Heart left ventricle (tissue), 13 donors: ENCODE measurements at regions not wholly inside any gene's neighbourhood (a gene's known extent, or its start where the extent isn't known, plus 50 kb on each side); places are given as distances from the start of the nearest gene placed in this dataset.

Experiments
- POLR2A ChIP-seq, 2 donors: fragments of 450-650 bp; IDR thresholded peaks; one replicate each; pipeline ENCODE4 v1.6.1; 2017; ENCODE audit warnings: antibody characterized with exemption in 2 of 2, mild to moderate bottlenecking in 2 of 2, moderate library complexity in 2 of 2
- TF ChIP-seq, protein P1 (sequence below), 12 donors: fragments of 200-600 bp; sonication (generic) in 4 of 12; IDR thresholded peaks; one replicate each; pipeline versions ENCODE4 v1.5.0 to v1.8.0; 2018 to 2022; ENCODE audit warnings: antibody characterized with exemption in 12 of 12, mild to moderate bottlenecking in 5 of 12
- donor health status: ischemic (EF 13 %, LVEDD 7.1; RV severe dilation, severe dysfunction).
- donor health status: DM: no; HTN: yes; CAD: no.
- donor health status: DM: no; HTN: no; CAD: no.
- donor health status: ischemic (EF 25% LVEDD 6.9; RV normal size, moderate dysfunction).
- donor health status: ischemic (EF 25% LVEDD 5.7; RV mildly dilated, moderate dysfunction).
- donor health status: ischemic (EF 35%, LVEDD 5.7; RV mildly dilated, moderate dysfunction).
- donor health status: nonischemic (EF 11% LVEDD 7.7; RV severe dilation, severe dysfunction).
- donor health status: DM: yes; HTN: yes; CAD: no.
- donor health status: PGD.
- donor health status: ischemic (EF 29% LVEDD 5.4; RV normal size, mild dysfunction).
- donor health status: nonischemic (EF 23%, LVEDD 6.1; RV moderate dilation, normal function).

DNA sequence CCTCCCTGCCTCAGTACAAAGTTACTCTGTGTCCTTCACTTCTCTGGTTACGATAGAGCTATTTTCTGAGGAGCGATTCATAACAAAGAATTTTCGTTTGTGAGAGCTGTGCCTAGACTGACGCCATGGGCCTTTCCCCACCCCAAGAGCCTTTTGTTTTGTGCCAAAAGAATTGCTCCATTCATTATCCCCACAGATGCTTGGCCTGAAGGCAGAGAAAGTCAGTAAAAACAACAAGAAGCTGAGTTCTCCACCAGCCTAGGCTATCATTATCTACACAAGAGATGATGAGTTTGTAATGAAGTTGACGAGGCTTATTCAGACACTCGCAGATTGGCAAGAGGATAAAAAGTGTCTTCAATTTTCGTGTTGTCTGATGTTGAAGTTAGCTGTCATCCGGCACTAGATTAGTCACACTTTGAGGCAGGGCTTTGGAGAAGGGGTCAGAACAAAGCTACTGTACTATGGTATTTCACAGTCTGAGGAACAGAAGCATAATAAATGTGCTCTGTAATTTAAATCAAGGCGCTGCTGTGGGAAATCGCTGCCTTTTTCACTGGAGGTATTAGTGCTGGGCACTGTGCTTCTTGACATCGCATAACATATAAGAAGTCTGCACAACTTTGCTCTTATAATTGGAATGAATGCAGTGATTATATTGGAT is 278.4 kb upstream of the FIGN start:
- TF ChIP-seq, protein P1, sequence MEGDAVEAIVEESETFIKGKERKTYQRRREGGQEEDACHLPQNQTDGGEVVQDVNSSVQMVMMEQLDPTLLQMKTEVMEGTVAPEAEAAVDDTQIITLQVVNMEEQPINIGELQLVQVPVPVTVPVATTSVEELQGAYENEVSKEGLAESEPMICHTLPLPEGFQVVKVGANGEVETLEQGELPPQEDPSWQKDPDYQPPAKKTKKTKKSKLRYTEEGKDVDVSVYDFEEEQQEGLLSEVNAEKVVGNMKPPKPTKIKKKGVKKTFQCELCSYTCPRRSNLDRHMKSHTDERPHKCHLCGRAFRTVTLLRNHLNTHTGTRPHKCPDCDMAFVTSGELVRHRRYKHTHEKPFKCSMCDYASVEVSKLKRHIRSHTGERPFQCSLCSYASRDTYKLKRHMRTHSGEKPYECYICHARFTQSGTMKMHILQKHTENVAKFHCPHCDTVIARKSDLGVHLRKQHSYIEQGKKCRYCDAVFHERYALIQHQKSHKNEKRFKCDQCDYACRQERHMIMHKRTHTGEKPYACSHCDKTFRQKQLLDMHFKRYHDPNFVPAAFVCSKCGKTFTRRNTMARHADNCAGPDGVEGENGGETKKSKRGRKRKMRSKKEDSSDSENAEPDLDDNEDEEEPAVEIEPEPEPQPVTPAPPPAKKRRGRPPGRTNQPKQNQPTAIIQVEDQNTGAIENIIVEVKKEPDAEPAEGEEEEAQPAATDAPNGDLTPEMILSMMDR (IDR thresholded peaks at IDR 0.05): no peak
- TF ChIP-seq POLR2A (IDR thresholded peaks at IDR 0.05): no peak
